CD4-positive, alpha-beta T cell (primary cell): ENCODE measurements at regions not wholly inside any gene's neighbourhood (a gene's known extent, or its start where the extent isn't known, plus 50 kb on each side); places are given as distances from the start of the nearest gene placed in this dataset.

Source experiments
- ATAC-seq: fragments of 200-7000 bp; cut with Tn5 transposase; one replicate; pipeline ENCODE4 v1.10.0; 2022; ENCODE audit warnings: mild to moderate bottlenecking; ENCODE audit not compliant: poor library complexity
- CTCF ChIA-PET: fragments of 350-600 bp; sonication (Branson Sonifier 250); formaldehyde crosslinking; loops from one replicate; lab custom pipeline; 2021; ENCODE audit warnings: antibody characterized with exemption, inconsistent platforms; lab: Charles Lee
- POLR2A ChIA-PET: fragments of 350-600 bp; sonication (Branson Sonifier 250); formaldehyde crosslinking; loops from one replicate; lab custom pipeline; 2021; ENCODE audit warnings: antibody characterized with exemption, inconsistent platforms; lab: Charles Lee
- DNase-seq, 14 experiments: peaks; one replicate each; pipeline ENCODE4 v3.0.0-alpha.2; 2013 to 2020; ENCODE audit warnings: mixed read lengths in 2 of 14
- H3K27ac ChIP-seq, 2 donors: one replicate each; pipeline versions ENCODE4 v1.5.1 to v1.7.0; 2013; ENCODE audit warnings: low read length in 2 of 2, low read depth in 1 of 2, mild to moderate bottlenecking in 1 of 2
- H3K27me3 ChIP-seq, 2 experiments: 1 replicate in 1 of 2; 2 replicates in 1 of 2; pipeline versions ENCODE4 v1.6.1 to v1.7.0; 2013; ENCODE audit warnings: low read length in 2 of 2, control low read depth in 1 of 2, mild to moderate bottlenecking in 1 of 2, moderate library complexity in 1 of 2; ENCODE audit not compliant: insufficient read depth in 2 of 2, control insufficient read depth in 1 of 2
- H3K36me3 ChIP-seq: one replicate; pipeline ENCODE4 v1.6.1; 2013; ENCODE audit warnings: low read length, control low read depth; ENCODE audit not compliant: insufficient read depth
- H3K4me1 ChIP-seq: one replicate; pipeline ENCODE4 v1.6.1; 2013; ENCODE audit warnings: low read length, control low read depth; ENCODE audit not compliant: insufficient read depth
- H3K4me3 ChIP-seq: one replicate; pipeline ENCODE4 v1.5.1; 2013; ENCODE audit warnings: mild to moderate bottlenecking, low read length, moderate library complexity
- H3K9me3 ChIP-seq, 2 experiments: 1 replicate in 1 of 2; 2 replicates in 1 of 2; pipeline versions ENCODE4 v1.6.1 to v1.7.0; 2013; ENCODE audit warnings: low read length in 2 of 2, mild to moderate bottlenecking in 2 of 2, control low read depth in 1 of 2, moderate library complexity in 1 of 2; ENCODE audit not compliant: control insufficient read depth in 1 of 2, insufficient read depth in 1 of 2
- H3K27ac Mint-ChIP-seq: one replicate; pipeline ENCODE4 v1.8.0; 2020; ENCODE audit warnings: mixed read lengths
- H3K27me3 Mint-ChIP-seq: one replicate; pipeline ENCODE4 v1.8.0; 2021; ENCODE audit warnings: mixed read lengths
- H3K36me3 Mint-ChIP-seq: one replicate; pipeline ENCODE4 v1.8.0; 2021; ENCODE audit warnings: low read depth, mixed read lengths
- H3K4me1 Mint-ChIP-seq: one replicate; pipeline ENCODE4 v1.8.0; 2021; ENCODE audit warnings: low read depth, mixed read lengths
- H3K4me3 Mint-ChIP-seq: one replicate; pipeline ENCODE4 v1.8.0; 2020; ENCODE audit warnings: mild to moderate bottlenecking, mixed read lengths
- H3K9me3 Mint-ChIP-seq: one replicate; pipeline ENCODE4 v1.8.0; 2020; ENCODE audit warnings: mixed read lengths
- intact Hi-C, 2 experiments: fragments of 100-400 bp; cut with DNase I in 1 of 2; cut with micrococcal nuclease in 1 of 2; formaldehyde crosslinking; loops; one replicate each; pipeline versions ENCODE4 v1.15.1 to v1.9.0; 2023 to 2025; cut with DNase I, micrococcal nuclease
- TF ChIP-seq, protein P1 (sequence below): fragments of 200-600 bp; IDR thresholded peaks from one replicate; pipeline ENCODE4 v1.8.0; 2022; ENCODE audit warnings: antibody characterized with exemption, mild to moderate bottlenecking

DNA sequence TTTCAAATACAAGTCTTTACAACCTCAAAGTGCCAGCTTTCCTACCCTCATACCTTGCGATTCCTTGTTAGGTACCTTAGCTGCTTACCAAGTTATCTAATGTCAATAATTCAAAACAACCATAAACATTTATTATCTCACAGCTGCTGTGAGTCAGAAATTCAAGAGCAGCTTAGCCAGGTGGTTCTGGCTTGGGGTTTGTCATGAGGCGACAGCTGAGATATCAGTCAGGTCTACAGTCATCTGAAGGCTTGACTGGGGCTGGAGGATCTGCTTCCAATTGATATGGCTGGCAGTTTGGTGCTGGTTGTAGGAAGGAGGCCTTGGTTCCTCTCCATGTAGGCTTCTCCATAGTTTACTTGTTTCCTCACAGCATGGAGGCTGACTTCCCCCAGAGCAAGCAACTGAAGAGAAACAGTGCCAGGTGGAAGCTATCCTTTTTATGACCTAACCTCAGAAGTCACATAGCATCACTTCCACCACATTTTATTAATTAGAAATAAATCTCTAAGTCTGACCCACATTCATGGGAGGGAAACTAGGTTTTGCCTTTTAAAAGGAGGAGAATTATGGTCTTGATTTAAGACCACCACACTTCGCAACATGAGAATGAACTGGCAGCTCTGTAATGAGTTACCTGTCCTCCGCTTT is 103.3 kb upstream of the FGGY start:
- no peak overlapping the region for H3K27ac ChIP-seq
- H3K27me3 ChIP-seq, result no peaks in the 10 kb centered on the region
- H3K4me1 ChIP-seq, result no peaks in the 10 kb centered on the region
- CTCF ChIA-PET, result no interaction called here
- no peaks in the 10 kb centered on the region for H3K4me1 Mint-ChIP-seq
- no peak for ATAC-seq
- H3K36me3 ChIP-seq, result no peaks in the 10 kb centered on the region
- H3K36me3 Mint-ChIP-seq, result no peaks in the 10 kb centered on the region
- POLR2A ChIA-PET, result no interaction called here
- peaks cover 5% of the 10 kb centered on the region for H3K27me3 Mint-ChIP-seq
- no peak overlapping the region for H3K27ac Mint-ChIP-seq
- intact Hi-C loops, result no loop called here
- peaks cover 4% of the 10 kb centered on the region for H3K9me3 Mint-ChIP-seq
- no peak overlapping the region for H3K4me3 ChIP-seq
- TF ChIP-seq, protein P1, sequence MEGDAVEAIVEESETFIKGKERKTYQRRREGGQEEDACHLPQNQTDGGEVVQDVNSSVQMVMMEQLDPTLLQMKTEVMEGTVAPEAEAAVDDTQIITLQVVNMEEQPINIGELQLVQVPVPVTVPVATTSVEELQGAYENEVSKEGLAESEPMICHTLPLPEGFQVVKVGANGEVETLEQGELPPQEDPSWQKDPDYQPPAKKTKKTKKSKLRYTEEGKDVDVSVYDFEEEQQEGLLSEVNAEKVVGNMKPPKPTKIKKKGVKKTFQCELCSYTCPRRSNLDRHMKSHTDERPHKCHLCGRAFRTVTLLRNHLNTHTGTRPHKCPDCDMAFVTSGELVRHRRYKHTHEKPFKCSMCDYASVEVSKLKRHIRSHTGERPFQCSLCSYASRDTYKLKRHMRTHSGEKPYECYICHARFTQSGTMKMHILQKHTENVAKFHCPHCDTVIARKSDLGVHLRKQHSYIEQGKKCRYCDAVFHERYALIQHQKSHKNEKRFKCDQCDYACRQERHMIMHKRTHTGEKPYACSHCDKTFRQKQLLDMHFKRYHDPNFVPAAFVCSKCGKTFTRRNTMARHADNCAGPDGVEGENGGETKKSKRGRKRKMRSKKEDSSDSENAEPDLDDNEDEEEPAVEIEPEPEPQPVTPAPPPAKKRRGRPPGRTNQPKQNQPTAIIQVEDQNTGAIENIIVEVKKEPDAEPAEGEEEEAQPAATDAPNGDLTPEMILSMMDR, result no peak
- no peak overlapping the region for H3K4me3 Mint-ChIP-seq
- peaks cover 0 to 4% of the 10 kb centered on the region in 2 experiments for H3K9me3 ChIP-seq
- DNase-seq, result no peak

DNA sequence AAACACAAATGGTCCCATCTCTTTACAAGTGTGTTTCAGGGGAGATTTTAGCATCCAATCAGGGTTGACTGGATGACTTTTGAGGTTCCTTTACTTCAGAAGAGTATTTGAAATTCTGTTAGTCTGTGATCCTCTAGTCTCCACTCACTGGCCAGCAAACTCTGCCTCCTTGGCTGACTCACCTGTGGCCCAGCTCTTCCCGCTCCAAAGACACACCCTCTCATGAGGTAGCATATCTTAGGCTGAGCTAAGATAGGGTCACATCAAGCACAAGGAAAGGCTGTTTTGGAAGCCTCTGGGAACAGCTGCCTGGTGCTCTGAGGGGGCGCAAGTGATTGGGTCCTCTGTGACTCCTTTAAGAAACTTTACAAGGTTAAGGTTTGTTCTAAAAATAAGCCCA is 102.3 kb upstream of the FGGY start:
- ATAC-seq, result no peak
- H3K27ac ChIP-seq, result no peak overlapping the region
- no peaks in the 10 kb centered on the region for H3K27me3 ChIP-seq
- no peak for DNase-seq
- Mint-ChIP-seq H3K27me3 (peaks cover 5% of the 10 kb centered on the region), H3K4me3 (no peak overlapping the region), H3K9me3 (peaks cover 4% of the 10 kb centered on the region), H3K36me3 (no peaks in the 10 kb centered on the region), H3K27ac (no peak overlapping the region), H3K4me1 (no peaks in the 10 kb centered on the region)
- CTCF ChIA-PET, result no interaction called here
- H3K4me1 ChIP-seq, result no peaks in the 10 kb centered on the region
- no peaks in the 10 kb centered on the region for H3K36me3 ChIP-seq
- H3K4me3 ChIP-seq, result no peak overlapping the region
- H3K9me3 ChIP-seq, result peaks cover 0 to 4% of the 10 kb centered on the region in 2 experiments
- intact Hi-C loops, result no loop called here
- POLR2A ChIA-PET, result no interaction called here
- TF ChIP-seq, protein P1, result no peak

DNA sequence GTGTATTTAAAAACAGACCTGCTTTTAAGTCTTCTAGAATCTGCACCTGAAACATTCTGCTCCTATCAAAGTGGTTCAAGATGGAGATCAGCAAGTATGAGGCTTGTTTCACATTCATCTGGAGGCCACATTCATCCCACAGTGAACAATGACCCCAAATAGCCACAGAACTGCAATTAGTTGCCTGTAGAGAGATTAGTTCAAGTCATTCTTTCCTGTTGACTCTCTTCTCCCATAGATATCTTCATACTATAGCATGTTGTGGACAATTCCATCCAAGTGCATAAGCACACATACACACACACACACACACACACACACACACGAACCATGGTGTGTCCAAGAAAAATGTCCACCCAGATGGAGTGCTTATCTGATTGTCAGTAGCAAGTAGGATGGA is 101.7 kb upstream of the FGGY start:
- H3K4me1 ChIP-seq, result no peaks in the 10 kb centered on the region
- TF ChIP-seq, protein P1, result no peak
- H3K27ac ChIP-seq, result no peak overlapping the region
- ChIA-PET POLR2A (no interaction called here), CTCF (no interaction called here)
- no peak overlapping the region for H3K4me3 Mint-ChIP-seq
- no peaks in the 10 kb centered on the region for H3K4me1 Mint-ChIP-seq
- H3K27me3 Mint-ChIP-seq, result peaks cover 5% of the 10 kb centered on the region
- H3K4me3 ChIP-seq, result no peak overlapping the region
- no peak overlapping the region for H3K27ac Mint-ChIP-seq
- H3K36me3 Mint-ChIP-seq, result no peaks in the 10 kb centered on the region
- peaks cover 0 to 4% of the 10 kb centered on the region in 2 experiments for H3K9me3 ChIP-seq
- DNase-seq, result no peak
- intact Hi-C loops, result no loop called here
- no peaks in the 10 kb centered on the region for H3K36me3 ChIP-seq
- ATAC-seq, result no peak
- no peaks in the 10 kb centered on the region for H3K27me3 ChIP-seq
- peaks cover 4% of the 10 kb centered on the region for H3K9me3 Mint-ChIP-seq
